DOHH2 (cell line): ENCODE measurements at regions not wholly inside any gene's neighbourhood (a gene's known extent, or its start where the extent isn't known, plus 50 kb on each side); places are given as distances from the start of the nearest gene placed in this dataset.

Experiments used
- H3F3A ChIP-seq: fragments of 200-600 bp; sonication (generic), shearing (Covaris generic); 2 replicates; pipeline ENCODE4 v1.6.0; 2016; ENCODE audit warnings: antibody characterized with exemption, mild to moderate bottlenecking; ENCODE audit not compliant: control insufficient read depth, insufficient read depth
- H3K27ac ChIP-seq: fragments of 200-600 bp; sonication (generic); 2 replicates; pipeline ENCODE4 v1.5.1; 2014; ENCODE audit warnings: low read depth, mild to moderate bottlenecking, low read length, moderate library complexity
- H3K27me3 ChIP-seq: fragments of 200-600 bp; sonication (generic); 2 replicates; pipeline ENCODE4 v1.6.1; 2014; ENCODE audit warnings: mild to moderate bottlenecking, low read length, mixed read lengths; ENCODE audit not compliant: control insufficient read depth
- H3K36me3 ChIP-seq: fragments of 200-600 bp; sonication (generic); 2 replicates; pipeline ENCODE4 v1.6.1; 2014; ENCODE audit warnings: mild to moderate bottlenecking, low read length, moderate library complexity, mixed read lengths; ENCODE audit not compliant: control insufficient read depth
- H3K4me1 ChIP-seq: fragments of 200-600 bp; sonication (generic); 2 replicates; pipeline ENCODE4 v1.6.1; 2014; ENCODE audit warnings: mild to moderate bottlenecking, low read length, mixed read lengths; ENCODE audit not compliant: control insufficient read depth
- H3K4me2 ChIP-seq: fragments of 200-600 bp; sonication (generic); 2 replicates; pipeline ENCODE4 v1.6.0; 2014; ENCODE audit warnings: mild to moderate bottlenecking, low read length, moderate library complexity
- H3K4me3 ChIP-seq: fragments of 200-600 bp; sonication (generic); 2 replicates; pipeline ENCODE4 v1.5.1; 2014; ENCODE audit warnings: mild to moderate bottlenecking, low read length, mixed read lengths
- H3K79me2 ChIP-seq: fragments of 200-600 bp; sonication (generic); 2 replicates; pipeline ENCODE4 v1.6.1; 2014; ENCODE audit warnings: mild to moderate bottlenecking, low read length, mixed read lengths; ENCODE audit not compliant: control insufficient read depth
- H3K9me2 ChIP-seq: fragments of 200-600 bp; sonication (generic); replicated peaks from 2 replicates; pipeline ENCODE4 v1.6.1; 2014; ENCODE audit warnings: mild to moderate bottlenecking, low read length, mixed read lengths; ENCODE audit not compliant: control insufficient read depth
- H3K9me3 ChIP-seq: fragments of 200-600 bp; sonication (generic); 2 replicates; pipeline ENCODE4 v1.6.1; 2014; ENCODE audit warnings: antibody characterized with exemption, low read length, mixed read lengths; ENCODE audit not compliant: control insufficient read depth, insufficient read depth
- H4K20me1 ChIP-seq: fragments of 200-600 bp; sonication (generic); 2 replicates; pipeline ENCODE4 v1.6.0; 2014; ENCODE audit warnings: low read depth, mild to moderate bottlenecking, antibody characterized with exemption, low read length, moderate library complexity; ENCODE audit not compliant: control insufficient read depth, insufficient read depth
- EZH2phosphoT487 ChIP-seq: fragments of 200-600 bp; sonication (generic); IDR thresholded peaks from 2 replicates; pipeline ENCODE4 v1.6.1; 2017; ENCODE audit warnings: borderline replicate concordance, mild to moderate bottlenecking, antibody characterized with exemption, low read length, moderate library complexity, mixed read lengths
- TF ChIP-seq, protein P1 (sequence below): fragments of 200-600 bp; sonication (generic); IDR thresholded peaks from one replicate; pipeline ENCODE4 v1.5.1; 2014; ENCODE audit warnings: antibody characterized with exemption, mild to moderate bottlenecking, low read depth, low read length; ENCODE audit not compliant: poor library complexity, severe bottlenecking

DNA sequence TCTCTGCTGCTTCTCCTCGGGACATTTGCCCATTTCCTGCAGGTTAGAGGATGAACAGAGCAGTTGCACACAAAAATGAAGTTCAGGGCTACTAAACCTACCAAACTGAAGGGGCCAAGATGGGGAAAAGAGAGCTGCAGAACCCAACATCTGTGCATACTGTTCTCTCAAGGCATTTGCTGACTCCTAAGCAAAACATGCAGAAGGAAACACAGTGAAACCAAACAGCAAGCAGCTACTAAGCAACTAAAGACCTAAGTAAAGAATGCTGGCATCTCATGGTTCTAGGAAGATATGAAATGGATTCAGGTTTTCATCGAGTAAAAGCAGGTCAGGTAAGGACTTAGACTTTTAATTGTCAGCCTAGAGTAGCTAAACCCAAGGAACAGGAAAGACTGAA is 111.9 kb upstream of the SYT4 start:
- Histone ChIP-seq H3K9me3 (no peaks in the 10 kb centered on the region), H4K20me1 (no peaks in the 10 kb centered on the region), H3K4me1 (no peaks in the 10 kb centered on the region), H3K27ac (no peak overlapping the region), H3K79me2 (no peaks in the 10 kb centered on the region), H3K36me3 (no peaks in the 10 kb centered on the region), H3K4me3 (no peak overlapping the region), H3F3A (no peaks in the 10 kb centered on the region), H3K4me2 (no peak overlapping the region), H3K27me3 (no peaks in the 10 kb centered on the region), H3K9me2 (no peaks in the 10 kb centered on the region)
- TF ChIP-seq, protein P1, sequence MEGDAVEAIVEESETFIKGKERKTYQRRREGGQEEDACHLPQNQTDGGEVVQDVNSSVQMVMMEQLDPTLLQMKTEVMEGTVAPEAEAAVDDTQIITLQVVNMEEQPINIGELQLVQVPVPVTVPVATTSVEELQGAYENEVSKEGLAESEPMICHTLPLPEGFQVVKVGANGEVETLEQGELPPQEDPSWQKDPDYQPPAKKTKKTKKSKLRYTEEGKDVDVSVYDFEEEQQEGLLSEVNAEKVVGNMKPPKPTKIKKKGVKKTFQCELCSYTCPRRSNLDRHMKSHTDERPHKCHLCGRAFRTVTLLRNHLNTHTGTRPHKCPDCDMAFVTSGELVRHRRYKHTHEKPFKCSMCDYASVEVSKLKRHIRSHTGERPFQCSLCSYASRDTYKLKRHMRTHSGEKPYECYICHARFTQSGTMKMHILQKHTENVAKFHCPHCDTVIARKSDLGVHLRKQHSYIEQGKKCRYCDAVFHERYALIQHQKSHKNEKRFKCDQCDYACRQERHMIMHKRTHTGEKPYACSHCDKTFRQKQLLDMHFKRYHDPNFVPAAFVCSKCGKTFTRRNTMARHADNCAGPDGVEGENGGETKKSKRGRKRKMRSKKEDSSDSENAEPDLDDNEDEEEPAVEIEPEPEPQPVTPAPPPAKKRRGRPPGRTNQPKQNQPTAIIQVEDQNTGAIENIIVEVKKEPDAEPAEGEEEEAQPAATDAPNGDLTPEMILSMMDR, result no peak
- no peak for TF ChIP-seq EZH2phosphoT487

DNA sequence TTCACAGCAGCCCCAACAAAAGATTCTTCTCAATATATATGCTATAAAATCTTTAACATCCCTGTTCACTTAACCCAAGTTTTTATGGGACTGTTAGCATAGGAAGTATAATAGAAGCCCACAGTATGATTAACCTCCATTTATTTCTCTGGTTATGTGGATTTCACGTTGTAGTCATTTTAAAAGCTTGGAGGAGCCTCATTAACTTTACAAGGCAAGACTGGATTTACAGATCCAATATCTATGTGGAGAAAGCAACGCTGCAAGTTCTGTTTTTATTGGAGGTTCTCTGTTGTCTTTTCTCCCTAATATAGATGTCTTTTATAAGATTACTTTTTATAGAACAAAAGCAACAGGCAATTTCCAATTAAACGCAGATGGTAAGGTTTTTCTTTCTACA is 114.9 kb upstream of the SYT4 start:
- TF ChIP-seq, protein P1, result no peak
- no peak for TF ChIP-seq EZH2phosphoT487
- Histone ChIP-seq H3K27me3 (no peaks in the 10 kb centered on the region), H4K20me1 (no peaks in the 10 kb centered on the region), H3K9me2 (no peaks in the 10 kb centered on the region), H3K79me2 (no peaks in the 10 kb centered on the region), H3F3A (no peaks in the 10 kb centered on the region), H3K4me2 (no peak overlapping the region), H3K4me1 (no peaks in the 10 kb centered on the region), H3K27ac (no peak overlapping the region), H3K9me3 (no peaks in the 10 kb centered on the region), H3K4me3 (no peak overlapping the region), H3K36me3 (no peaks in the 10 kb centered on the region)

DNA sequence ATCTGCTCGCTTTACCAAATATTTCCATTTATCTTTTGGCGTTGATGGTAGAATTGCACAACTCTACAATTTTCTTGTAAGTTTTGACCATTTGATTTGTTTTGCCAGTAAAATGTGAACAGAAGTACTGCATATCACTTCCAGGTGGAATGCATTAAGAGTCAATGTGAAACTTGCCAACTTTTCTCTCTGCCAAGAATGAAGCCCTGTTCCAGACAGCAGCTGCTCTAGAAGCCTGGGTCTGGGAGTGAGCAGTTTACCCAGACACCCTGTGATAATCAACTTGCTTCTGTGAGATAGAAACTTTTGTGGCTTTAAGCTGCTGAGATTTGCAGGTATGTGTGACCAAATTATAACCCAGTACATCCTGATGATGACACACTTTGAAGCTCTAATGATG is 115.9 kb upstream of the SYT4 start:
- TF ChIP-seq EZH2phosphoT487, result no peak
- TF ChIP-seq, protein P1, result no peak
- H3K27ac ChIP-seq, result no peak overlapping the region
- H3K9me2 ChIP-seq, result no peaks in the 10 kb centered on the region
- no peaks in the 10 kb centered on the region for H4K20me1 ChIP-seq
- no peaks in the 10 kb centered on the region for H3K79me2 ChIP-seq
- no peaks in the 10 kb centered on the region for H3K27me3 ChIP-seq
- no peaks in the 10 kb centered on the region for H3K9me3 ChIP-seq
- H3K4me2 ChIP-seq, result no peak overlapping the region
- H3K4me1 ChIP-seq, result no peaks in the 10 kb centered on the region
- no peak overlapping the region for H3K4me3 ChIP-seq
- no peaks in the 10 kb centered on the region for H3F3A ChIP-seq
- H3K36me3 ChIP-seq, result no peaks in the 10 kb centered on the region

DNA sequence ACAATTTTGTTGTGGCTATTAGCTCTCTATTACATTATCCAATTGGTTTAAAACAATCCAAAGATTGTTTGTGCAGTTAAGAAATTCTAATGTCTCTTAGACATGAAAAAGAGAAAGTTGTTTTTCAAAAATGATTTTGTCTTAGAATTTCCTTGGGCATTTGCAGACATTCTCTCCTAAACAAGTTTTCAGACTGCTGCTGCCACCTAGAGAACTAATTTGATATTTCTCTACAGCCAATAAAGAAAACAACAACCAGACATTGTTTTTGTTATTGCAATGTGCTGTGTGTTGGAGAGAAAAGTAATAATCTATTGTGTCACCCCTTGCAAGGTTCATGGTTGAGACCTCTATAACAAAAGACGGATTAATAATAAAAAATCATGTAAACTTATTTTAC is 119.0 kb upstream of the SYT4 start:
- no peaks in the 10 kb centered on the region for H3K9me2 ChIP-seq
- H3F3A ChIP-seq, result no peaks in the 10 kb centered on the region
- H3K79me2 ChIP-seq, result no peaks in the 10 kb centered on the region
- H3K36me3 ChIP-seq, result no peaks in the 10 kb centered on the region
- no peak overlapping the region for H3K4me3 ChIP-seq
- H3K27ac ChIP-seq, result no peak overlapping the region
- H3K27me3 ChIP-seq, result no peaks in the 10 kb centered on the region
- H4K20me1 ChIP-seq, result no peaks in the 10 kb centered on the region
- H3K9me3 ChIP-seq, result no peaks in the 10 kb centered on the region
- TF ChIP-seq, protein P1, result peak; percentile 47
- no peak for TF ChIP-seq EZH2phosphoT487
- H3K4me2 ChIP-seq, result no peak overlapping the region
- H3K4me1 ChIP-seq, result no peaks in the 10 kb centered on the region
